HT1080 (cell line): ENCODE measurements at regions not wholly inside any gene's neighbourhood (a gene's known extent, or its start where the extent isn't known, plus 50 kb on each side); places are given as distances from the start of the nearest gene placed in this dataset.
A peak's percentile ranks its signal among the peaks of the same experiment; 100 is the strongest.
"Not testable (repeated sequence)": the region's sequence is repeated elsewhere in the genome, so short reads cannot be mapped to it uniquely, and the experiment has no call there.

ENCODE experiments used
- DNase-seq: peaks from one replicate; pipeline ENCODE4 v3.0.0-alpha.2; 2015; ENCODE audit warnings: low read depth

DNA sequence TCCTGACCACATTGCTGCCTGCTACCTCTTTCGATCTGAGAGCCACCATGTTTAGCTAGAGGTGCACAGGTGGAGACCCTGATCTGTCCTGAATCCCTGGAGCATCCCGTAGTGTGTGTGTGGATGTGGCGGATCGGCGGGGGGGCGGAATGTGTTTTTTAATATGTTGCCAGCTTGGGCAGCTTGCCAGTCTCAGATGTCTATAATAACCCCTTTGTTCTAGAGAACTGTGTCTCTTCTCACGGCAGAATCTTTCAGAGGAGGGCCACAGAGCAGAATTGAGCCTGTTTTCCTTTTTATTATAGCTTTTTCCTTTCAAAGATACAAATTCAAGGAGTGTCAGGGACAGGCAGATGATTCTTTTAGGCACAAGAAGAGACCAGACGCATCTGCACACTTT is 934.1 kb upstream of the KLHL29 start:
- DNase-seq: peak; percentile 3

DNA sequence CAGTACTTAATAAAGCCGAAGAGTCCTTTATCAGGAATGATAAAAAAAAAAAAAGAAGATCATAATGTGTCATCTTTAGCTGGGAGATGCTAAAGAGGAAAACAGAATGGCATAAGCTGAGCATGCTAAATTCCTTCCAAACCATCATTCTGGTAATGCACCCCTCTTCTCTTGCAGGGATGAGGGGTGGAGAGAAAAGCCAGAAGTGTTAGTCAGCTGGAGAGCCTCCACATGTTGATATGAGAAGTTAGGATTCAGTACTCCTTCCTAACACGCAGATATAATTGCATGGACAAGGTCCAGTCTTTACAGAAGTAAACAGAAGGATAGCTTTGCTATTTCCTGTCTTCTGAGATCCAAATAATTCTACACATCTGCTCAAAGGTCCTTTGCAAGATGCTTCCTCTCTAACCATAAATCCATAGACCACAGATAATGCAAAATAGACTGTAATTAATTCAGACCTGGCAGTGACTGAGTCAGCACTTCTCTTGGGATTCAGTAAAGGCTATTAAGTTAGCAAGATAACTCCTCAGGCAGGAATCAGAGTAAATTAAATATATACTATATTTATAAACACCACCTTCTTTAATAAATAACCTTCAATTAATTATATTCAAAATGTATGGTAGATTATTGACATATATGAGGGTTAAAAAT is 930.0 kb upstream of the KLHL29 start:
- DNase-seq: no peak

DNA sequence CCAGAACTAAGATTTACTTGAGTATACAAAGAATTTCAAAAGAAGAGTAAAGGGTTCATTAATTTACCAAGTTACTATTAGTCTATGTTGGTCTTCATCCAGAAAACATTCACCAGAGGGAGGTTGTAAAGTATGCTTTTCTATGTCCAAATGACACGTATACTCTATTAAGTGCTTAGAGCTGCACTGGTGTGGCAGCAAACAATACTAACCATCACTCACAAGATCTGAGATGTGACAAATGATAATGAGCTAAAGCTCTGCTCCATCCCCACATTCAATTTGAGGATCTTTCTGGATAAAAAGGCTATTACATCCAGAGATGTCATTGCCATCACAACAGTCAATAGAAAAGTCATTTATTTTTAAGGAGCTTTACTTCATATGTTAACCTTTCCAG is 926.5 kb upstream of the KLHL29 start:
- DNase-seq: no peak

DNA sequence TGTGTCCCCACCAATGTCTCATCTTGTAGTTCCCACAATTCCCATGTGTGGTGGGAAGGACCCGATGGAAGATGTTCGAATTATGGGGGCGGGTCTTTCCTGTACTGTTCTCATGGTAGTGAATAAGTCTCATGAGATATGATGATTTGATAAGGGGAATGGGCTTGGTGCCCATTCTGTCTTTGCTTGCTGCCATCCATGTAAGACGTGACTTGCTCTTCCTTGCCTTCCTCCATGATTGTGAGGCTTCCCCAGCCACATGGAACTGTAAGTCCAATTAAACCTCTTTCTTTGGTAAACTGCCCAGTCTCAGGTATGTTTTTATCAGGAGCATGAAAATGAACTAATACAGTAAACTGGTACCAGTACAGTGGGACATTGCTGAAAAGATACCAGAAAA is 909.9 kb upstream of the KLHL29 start:
- DNase-seq: not testable (repeated sequence)

DNA sequence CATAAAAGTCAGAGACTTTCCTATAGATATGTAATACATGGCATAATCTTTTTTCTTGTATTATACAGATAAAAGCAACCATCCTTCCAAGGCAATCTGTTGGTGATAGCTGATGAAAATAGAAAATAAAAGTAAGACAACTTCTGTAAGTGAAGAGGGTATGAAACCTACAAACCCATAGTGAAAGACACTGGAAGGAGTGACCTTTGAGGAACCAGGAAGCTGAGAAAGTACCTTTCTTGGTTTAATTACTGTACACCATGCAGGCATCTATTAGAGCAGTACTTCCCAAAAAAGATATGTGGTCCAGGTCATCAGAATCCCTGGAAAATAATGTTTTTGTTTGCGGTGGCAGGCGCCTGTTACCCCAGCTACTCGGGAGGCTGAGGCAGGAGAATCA is 906.6 kb upstream of the KLHL29 start:
- no peak for DNase-seq

DNA sequence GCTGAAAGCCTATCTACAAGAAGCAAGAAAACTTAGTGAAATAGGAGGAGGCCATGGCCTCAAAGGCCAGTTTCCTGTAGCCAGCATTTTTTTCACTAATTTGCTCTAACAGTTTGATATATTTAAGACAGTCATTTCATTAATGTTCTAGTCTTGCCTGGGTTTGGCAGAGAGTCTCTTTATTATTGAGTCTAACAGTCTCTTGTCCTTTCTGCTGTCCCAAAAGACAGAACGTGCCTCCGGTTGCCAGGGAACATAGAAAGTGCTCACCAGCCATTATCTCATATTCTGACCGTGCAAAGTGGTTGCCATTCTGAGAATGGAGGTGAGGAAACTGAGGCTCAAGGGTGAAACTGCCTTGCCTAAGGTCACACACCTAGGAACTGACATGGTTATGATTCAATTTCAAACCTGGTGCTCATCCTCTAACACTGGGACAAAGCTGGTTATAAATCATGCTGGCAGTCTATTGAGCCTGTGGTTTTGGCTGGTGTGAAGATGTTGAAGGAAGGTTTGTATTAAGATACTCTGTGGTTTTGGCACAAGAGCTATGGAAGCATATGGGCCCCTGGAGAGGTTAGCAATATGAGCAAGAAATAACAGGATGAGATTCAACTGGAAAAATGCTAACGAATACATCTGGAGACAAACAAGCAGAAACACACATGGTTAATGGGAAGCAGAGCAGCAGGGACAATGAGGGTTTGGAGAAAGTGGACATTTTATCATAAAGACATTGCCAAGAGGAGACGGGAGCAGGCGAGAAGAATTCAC is 903.3 kb upstream of the KLHL29 start:
- DNase-seq: peak; percentile 1

DNA sequence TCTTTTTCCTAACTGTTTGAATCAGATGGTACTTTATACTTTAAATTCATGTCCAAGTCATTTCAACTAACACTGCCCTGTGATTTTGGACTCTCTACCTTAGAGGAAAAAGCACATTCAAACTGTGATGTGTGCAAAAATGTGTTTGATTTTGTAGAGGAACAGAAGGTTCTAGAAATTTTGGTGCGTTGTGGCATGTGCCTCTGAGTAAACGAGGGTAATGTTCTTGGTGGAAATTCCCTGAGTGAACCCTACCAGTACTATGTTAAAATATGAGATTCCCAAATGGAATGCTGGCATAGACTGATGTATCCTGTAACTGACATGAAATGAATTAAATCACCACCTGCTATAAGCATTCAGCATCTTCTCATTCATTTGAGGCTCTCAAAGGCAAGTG is 901.9 kb upstream of the KLHL29 start:
- no peak for DNase-seq

DNA sequence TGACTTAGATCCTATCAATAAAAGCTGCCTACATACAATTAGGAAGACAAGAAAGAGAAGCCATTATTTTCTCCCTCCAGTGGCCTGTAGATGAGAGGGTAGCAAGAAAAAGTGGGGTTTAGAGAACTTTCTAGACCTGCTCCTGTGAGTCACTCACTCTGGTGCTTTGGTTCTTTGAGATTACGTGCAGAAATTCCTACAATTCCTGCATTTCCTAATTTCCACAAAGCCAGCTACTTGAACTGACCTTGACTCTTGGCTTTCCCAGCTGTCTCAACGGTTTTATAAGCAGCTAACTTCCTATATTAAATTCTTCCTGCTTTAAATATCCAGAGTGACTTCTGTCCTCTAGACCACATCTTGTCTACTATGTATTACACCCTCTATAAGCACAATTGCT is 899.5 kb upstream of the KLHL29 start:
- DNase-seq: peak; percentile 1

DNA sequence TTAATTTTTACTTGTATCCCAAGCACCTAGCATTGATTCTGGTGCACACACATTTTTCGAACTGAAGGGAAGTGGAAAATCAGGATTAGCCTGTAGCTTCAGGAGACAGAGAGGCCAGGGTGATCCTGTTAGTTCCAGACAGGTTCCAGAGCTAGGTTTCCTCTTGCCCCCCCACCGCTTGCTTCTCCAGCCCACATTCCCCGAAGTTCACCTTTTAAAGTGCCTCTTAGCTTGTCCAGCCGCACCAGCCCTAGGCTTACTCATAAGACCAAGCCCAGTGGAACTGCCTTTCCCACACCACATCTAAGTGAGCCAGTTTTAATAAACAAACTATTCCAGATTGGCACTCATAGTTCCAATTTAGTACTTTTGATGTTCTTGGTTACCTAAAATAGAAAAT is 898.6 kb upstream of the KLHL29 start:
- no peak for DNase-seq

DNA sequence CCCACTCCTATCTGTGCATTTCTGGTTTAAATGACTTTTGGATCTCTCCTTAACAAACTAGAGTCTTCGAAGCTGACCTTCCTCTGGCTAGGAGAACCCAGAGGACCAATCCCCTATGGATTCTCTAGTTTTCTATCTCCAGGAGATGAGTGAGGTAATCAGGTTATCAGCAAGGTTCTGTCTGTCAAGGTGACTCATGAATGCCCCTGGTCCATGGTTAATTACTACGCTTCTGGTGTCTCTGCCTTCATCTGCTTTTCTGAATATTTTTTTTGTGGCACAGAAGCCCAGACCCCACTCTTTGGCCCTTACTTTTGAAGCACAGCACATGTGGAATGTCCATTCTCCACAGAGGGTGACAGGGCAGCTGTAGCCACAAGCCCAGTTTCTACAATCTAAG is 897.9 kb upstream of the KLHL29 start:
- DNase-seq: no peak

DNA sequence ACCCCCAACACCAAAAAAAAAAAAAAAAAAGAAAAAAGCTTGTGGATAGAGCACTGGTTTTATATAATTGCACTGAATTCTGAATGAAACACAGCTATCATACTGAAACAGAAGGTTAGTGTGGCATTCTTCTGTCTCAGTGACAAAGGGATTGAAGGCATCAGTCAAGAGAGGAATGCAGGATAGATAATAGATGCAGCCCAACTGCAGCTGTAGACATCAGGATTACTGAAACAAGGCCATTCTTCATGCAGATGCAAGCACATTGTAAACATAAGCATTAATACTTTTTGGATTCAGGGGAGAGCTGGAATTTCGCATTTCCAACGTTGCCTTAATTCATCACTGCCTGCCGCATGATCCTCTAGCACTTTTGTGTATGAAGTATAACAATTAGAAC is 897.4 kb upstream of the KLHL29 start:
- no peak for DNase-seq

DNA sequence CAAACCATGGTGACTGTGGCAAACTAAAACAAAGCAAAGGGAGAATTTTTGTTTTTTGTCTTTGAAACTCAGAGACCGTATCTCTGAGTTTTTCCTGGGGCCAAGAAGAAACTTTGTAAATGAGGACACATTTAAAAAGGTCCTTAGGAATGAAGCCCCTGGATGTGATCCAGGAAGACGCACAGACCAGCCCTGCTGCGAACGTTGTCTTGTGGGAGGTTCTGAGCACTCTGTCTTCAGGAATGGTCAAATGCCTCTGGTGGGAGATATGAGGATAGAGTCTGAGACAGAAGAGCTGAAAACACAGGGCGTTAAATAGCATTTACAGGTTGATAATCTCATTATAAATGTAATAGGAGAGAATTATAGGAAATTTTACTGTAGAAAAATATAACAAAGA is 893.5 kb upstream of the KLHL29 start:
- no peak for DNase-seq

DNA sequence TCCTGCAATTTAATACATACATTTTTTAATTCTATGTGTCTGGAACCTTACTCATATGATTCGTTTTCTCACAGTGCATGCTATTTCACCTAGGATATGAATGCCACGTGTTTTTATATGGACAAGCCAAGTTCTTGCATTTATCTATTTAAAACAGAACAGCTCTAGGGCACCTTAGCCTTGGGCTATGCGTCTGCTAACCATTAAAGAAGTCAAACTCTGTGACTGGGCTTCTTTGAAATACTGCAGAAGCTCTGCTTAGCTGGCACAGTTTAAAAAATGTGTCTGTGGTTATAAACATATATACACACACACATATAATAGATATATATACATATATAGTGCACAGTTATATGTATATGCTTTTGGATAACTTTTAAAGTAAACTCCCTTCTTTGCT is 890.8 kb upstream of the KLHL29 start:
- DNase-seq: no peak

DNA sequence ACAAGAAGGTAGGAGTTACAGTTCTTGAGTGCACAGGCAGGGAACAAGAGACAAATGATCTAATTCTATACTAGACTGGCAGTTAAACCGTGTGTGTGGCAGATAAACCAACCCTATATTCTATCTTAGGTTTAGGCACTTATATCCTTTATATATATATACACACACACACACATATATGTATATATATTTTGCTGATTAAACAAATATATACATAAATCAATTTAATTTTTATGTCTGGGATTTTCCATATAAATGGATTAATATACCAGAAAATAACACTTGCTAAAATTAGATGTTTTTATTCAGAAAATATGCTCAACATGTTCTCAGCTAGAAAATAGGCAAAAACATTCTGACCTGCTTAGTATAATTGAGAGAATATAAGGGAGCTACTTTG is 887.9 kb upstream of the KLHL29 start:
- DNase-seq: no peak

DNA sequence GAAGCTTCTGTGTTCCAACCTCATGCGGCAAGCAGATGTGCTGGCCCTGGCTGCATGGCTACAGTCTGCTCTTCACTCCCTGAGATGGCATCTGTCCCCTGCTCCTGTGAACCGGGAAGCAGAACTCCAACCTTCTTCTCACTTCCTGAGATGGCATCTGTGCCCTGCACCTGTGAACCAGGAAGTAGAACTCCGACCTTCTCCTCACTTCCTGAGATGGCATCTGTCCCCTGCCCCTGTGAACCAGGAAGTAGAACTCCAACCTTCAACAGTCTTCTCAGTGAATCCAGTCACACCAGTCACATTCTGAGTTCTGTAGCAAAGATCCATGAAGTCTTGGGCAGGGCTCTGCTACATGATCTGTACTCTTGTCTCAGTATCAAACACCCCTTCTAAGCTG is 887.2 kb upstream of the KLHL29 start:
- peak; percentile 10 for DNase-seq

DNA sequence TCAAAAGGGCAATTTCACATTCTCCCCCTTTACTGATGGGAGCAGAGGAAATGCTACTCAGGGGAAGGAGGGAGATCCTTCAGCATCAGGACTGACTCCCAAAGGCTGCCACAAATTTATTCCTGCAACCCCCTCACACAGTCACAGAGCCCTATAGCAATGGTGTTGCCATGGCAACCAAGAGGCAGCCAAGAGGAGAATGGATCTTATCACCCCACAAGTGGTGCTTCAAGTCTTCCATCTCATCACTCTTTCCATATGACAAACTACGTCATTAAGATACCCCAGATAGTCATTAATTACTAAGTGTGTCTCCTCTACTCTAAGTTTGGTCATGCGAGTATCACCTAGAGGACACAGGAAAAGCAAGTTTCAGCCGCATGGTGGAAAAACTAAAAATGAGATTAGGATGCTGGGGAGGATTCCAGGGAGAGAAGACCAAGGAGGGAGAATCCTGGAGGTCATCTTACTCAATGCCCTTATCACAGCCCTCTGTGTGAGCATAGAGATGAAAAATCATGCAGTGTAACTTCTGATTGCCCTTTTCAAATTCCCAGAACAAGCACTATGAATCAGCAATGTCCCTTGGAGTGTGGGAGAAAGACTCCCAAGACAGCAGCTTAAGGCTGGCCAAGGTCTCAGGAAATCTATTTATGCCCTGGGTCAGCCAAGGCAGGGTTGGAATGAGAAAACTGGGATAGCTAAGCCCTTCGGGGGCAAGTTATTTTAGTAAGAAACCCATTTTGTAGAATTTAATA is 885.7 kb upstream of the KLHL29 start:
- DNase-seq: no peak

DNA sequence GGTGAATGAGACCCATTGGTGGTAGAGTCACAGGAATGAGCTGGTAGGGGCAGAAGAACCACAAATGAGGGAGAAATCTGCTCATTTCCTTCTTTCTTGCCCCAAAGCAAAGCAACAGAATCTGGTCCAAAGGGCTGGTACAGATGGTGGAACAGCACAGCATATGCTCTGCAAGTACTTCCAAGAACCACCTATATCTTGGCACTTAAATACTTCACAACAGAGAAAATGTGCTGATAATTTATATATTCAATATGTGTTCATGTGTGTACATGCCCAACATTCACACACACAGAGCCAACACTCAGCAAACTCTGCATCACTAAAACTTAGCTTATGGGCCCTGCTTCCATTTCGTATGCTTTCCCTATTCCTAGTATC is 884.4 kb upstream of the KLHL29 start:
- no peak for DNase-seq

DNA sequence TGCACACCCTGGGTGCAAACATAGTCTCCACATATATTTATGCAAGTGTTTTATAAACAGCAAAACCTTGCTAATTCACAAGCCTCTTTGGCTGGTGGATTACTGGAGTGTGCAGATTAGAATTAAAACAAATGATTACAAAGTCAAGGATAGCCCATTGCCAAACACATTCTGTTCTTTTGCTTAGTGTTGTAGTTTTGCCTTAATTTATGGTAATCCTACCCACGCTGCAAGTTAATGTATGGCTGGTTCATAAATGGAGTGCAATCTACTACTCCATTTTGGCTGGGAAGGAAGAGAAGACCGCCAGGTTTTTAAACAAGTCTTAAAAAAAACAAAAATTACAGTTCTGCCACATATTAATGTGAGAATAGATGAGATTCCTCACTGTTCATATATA is 883.1 kb upstream of the KLHL29 start:
- no peak for DNase-seq

DNA sequence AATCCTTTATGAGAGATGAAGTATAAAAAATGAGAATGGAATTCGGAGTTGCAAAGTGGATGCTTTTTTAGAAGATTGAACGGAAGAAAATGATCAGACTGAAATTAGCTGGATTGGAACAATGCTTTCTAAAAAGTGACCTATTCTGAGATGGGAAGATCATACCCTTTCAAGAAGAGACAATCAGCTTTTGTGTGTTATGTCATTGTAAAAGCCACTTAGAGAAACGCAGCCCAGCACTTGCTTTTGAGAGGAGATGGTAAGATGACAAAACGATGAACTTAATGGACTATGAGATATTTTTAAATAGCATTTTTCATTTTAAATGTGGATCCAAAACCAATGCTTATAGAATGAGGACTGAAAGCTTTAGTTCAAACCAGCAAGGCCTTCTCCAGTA is 871.4 kb upstream of the KLHL29 start:
- no peak for DNase-seq

DNA sequence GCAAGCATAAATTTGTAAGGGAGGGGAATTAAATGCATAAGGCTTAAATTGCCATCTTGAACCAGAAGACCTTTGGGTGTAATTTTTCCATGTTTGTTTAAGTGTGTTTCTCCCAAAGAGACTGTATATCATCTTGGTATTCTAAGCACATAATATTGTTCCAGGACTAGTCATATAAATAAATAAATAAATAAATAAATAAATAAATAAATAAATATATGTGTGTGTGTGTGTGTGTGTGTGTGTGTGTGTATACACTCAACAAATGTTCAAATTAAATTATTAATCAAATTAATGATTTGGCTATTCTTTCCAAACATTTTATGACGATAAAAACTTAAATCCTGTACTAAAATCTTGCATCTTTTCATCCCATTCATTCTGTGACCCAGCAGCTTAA is 867.8 kb upstream of the KLHL29 start:
- DNase-seq: no peak

DNA sequence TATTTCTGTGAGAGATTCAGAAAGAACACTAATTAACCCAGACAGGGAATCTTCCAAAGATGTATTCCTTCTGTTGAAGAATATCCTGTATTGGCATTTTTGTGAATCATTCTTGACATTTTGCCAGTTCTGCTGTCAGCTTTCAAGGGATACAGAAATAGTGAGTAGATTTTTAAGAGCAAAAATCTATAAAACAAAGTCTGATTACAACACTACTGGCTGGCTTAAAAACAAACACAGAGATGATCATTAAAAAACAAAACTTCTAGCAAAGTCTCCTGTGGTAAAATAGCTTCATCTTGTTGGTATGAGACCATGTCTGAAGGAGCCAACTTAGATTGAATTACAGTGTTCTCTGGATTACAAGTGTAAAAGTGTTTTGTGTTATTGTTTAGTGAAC is 866.3 kb upstream of the KLHL29 start:
- DNase-seq: no peak

DNA sequence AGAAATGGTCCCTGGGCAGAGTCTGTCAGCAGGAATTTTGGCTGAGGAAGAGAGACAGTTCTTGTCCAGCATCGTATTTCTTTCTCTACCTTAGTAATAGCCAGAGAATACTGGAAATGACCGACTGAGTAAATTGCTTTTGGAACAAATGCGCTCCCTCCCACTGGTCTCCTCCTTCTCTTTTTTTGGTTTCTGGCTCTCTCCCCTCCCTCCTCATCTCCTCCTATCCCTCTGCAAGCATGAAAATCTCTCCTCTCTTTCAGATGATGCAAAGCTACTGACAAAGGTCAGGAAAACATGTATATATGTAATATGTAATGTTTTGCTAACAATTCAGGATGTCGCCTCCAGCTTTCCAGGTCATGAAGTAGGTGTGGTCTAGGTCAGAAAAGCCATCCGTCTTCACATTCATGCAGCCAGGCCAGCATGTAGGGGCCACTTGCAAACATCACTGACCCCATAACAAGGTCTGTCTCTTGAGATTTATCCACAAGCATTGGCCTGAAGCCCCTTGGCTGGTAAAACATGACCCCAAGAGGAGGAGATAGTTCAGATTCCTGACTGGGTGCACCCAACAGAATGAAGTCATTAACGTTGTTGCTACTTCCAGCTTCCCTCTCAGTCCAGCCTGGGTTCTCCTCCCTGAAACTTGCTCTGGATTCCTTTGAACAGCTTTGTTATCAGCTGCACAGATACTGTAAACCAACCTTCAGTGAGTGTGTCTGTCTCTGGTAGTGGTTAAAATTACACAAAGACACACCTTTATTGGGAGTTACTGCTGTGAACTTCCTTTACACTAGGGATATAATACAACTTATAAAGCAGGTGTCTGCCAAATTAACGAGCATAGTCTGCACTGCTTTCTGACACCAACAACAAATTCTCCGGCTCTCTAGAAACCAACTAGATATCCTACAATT is 864.4 kb upstream of the KLHL29 start:
- no peak for DNase-seq
